SU-DHL-6 (cell line): ENCODE measurements at regions not wholly inside any gene's neighbourhood (a gene's known extent, or its start where the extent isn't known, plus 50 kb on each side); places are given as distances from the start of the nearest gene placed in this dataset.

Source experiments
- H2AFZ ChIP-seq: fragments of 200-600 bp; sonication (generic); 2 replicates; pipeline ENCODE4 v1.6.1; 2014; ENCODE audit warnings: low read depth, mild to moderate bottlenecking, moderate library complexity, mixed read lengths, antibody characterized with exemption, low read length; ENCODE audit not compliant: severe bottlenecking
- H3F3A ChIP-seq: fragments of 200-600 bp; shearing (Covaris generic); 2 replicates; pipeline ENCODE4 v1.6.0; 2016; ENCODE audit warnings: antibody characterized with exemption, mild to moderate bottlenecking; ENCODE audit not compliant: insufficient read depth
- H3K27ac ChIP-seq: fragments of 200-600 bp; sonication (generic); 2 replicates; pipeline ENCODE4 v1.5.1; 2016; ENCODE audit warnings: low read depth, mild to moderate bottlenecking, low read length, moderate library complexity, mixed read lengths
- H3K27me3 ChIP-seq: fragments of 200-600 bp; sonication (generic), shearing (Covaris generic); 2 replicates; pipeline ENCODE4 v1.6.0; 2014; ENCODE audit warnings: mild to moderate bottlenecking, low read length
- H3K36me3 ChIP-seq: fragments of 200-600 bp; sonication (generic); 2 replicates; pipeline ENCODE4 v1.6.1; 2014; ENCODE audit warnings: mild to moderate bottlenecking, low read length, mixed read lengths
- H3K4me2 ChIP-seq: fragments of 300-600, 200-600 bp; shearing (Covaris generic), sonication (generic); 2 replicates; pipeline ENCODE4 v1.6.0; 2014; ENCODE audit warnings: low read length, low read depth, mild to moderate bottlenecking; ENCODE audit not compliant: poor library complexity, severe bottlenecking
- H3K4me3 ChIP-seq: fragments of 200-600 bp; sonication (generic); 2 replicates; pipeline ENCODE4 v1.5.1; 2014; ENCODE audit warnings: antibody characterized with exemption, low read length, mild to moderate bottlenecking, mixed read lengths; ENCODE audit not compliant: insufficient read depth, poor library complexity, severe bottlenecking
- H3K79me2 ChIP-seq: fragments of 200-600 bp; sonication (generic); 2 replicates; pipeline ENCODE4 v1.6.1; 2014; ENCODE audit warnings: mild to moderate bottlenecking, low read length, moderate library complexity; ENCODE audit not compliant: insufficient read depth
- H3K9ac ChIP-seq: fragments of 200-600 bp; sonication (generic); 2 replicates; pipeline ENCODE4 v1.7.0; 2014; ENCODE audit warnings: mild to moderate bottlenecking, low read length
- H3K9me2 ChIP-seq: fragments of 200-600 bp; sonication (generic); replicated peaks from 2 replicates; pipeline ENCODE4 v1.6.1; 2014; ENCODE audit warnings: low read length; ENCODE audit not compliant: insufficient read depth
- H3K9me3 ChIP-seq: fragments of 200-600 bp; sonication (generic); 2 replicates; pipeline ENCODE4 v1.6.1; 2014; ENCODE audit warnings: low read length, mixed read lengths; ENCODE audit not compliant: insufficient read depth
- H4K20me1 ChIP-seq: fragments of 200-600 bp; sonication (generic); 2 replicates; pipeline ENCODE4 v1.6.1; 2014; ENCODE audit warnings: low read depth, mild to moderate bottlenecking, antibody characterized with exemption, low read length, moderate library complexity, mixed read lengths
- CTCF ChIP-seq: fragments of 200-600 bp; sonication (generic); IDR thresholded peaks from one replicate; pipeline ENCODE4 v1.5.1; 2017; ENCODE audit warnings: antibody characterized with exemption, mild to moderate bottlenecking, low read length, moderate library complexity; ENCODE audit not compliant: insufficient read depth, poor library complexity, severe bottlenecking
- EZH2phosphoT487 ChIP-seq: fragments of 200-600 bp; sonication (generic), shearing (Covaris generic); conservative IDR thresholded peaks from 2 replicates; pipeline ENCODE4 v1.6.1; 2018; ENCODE audit warnings: mild to moderate bottlenecking, antibody characterized with exemption, low read length, moderate library complexity, mixed read lengths

DNA sequence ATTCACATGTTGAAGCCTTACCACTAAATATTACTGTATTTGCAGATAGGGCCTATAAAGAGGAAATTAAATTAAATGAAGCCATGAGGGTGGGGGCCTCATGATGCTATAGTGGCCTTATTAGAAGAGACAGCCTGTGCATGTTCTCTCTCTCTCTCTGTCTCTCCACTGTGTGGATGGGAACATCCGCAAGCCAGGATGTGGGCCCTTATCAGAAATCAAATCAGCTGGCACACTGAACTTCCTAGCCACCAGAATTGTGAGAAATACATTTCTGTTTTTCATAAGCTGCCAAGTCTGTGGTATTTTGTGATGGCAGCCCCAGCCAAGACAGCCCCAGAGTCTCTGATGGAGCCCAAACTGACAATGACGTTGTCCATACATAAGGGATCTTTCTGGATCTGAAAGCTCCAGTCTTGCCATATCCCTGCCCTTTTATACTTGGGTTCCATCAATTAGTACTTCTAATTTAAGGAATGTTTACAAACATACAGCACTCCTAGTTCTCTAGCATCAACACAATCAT, 300.5 kb upstream of the ATP10B start:
- Histone ChIP-seq H4K20me1 (no peaks in the 10 kb centered on the region), H3K9ac (no peak overlapping the region), H3K9me3 (no peaks in the 10 kb centered on the region), H3K79me2 (no peaks in the 10 kb centered on the region), H3K9me2 (no peaks in the 10 kb centered on the region), H3K27ac (no peak overlapping the region), H3K4me2 (no peak overlapping the region), H3F3A (no peaks in the 10 kb centered on the region), H3K4me3 (no peak overlapping the region), H3K27me3 (no peaks in the 10 kb centered on the region), H3K36me3 (no peaks in the 10 kb centered on the region), H2AFZ (no peak overlapping the region)
- TF ChIP-seq EZH2phosphoT487: no peak
- no peak for TF ChIP-seq CTCF

DNA sequence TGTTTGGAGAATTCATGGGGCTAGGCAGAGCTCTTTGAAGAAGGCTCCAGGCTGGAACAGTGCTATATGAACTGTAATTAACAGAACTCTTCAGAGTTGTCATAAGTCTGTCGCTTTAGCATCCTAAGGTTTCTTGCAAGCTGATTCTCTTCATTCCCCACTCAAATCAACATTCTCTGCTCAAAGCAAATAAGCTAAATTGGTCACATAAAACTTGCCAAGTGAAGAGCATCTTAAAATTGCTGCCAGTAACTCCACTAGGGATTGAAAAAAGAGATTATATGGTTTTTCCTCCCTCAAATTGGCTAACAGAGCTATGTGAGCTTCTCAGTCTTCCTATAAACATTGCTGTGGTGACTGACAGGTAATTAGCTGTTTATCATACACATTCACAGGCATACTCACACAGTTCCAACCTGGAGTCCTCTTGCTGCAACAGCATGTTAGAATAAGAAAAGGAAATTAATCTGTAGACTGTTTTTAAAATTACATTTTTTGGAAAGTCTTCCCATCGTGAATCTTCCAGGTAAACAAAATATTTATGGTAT, 298.5 kb upstream of the ATP10B start:
- Histone ChIP-seq H3K27me3 (no peaks in the 10 kb centered on the region), H3K4me3 (no peak overlapping the region), H3K9me3 (no peaks in the 10 kb centered on the region), H3K79me2 (no peaks in the 10 kb centered on the region), H4K20me1 (no peaks in the 10 kb centered on the region), H3K27ac (no peak overlapping the region), H3K4me2 (no peak overlapping the region), H3K9ac (no peak overlapping the region), H3K36me3 (no peaks in the 10 kb centered on the region), H2AFZ (no peak overlapping the region), H3F3A (no peaks in the 10 kb centered on the region), H3K9me2 (no peaks in the 10 kb centered on the region)
- no peak for TF ChIP-seq EZH2phosphoT487
- TF ChIP-seq CTCF: no peak

GRCh38 chr5:161149078-161149477, 297.1 kb upstream of the ATP10B start:
- no peaks in the 10 kb centered on the region for H3K9me3 ChIP-seq
- H2AFZ ChIP-seq: no peak overlapping the region
- no peaks in the 10 kb centered on the region for H4K20me1 ChIP-seq
- H3K79me2 ChIP-seq: no peaks in the 10 kb centered on the region
- no peak for TF ChIP-seq EZH2phosphoT487
- no peak for TF ChIP-seq CTCF
- H3K4me3 ChIP-seq: no peak overlapping the region
- H3K36me3 ChIP-seq: no peaks in the 10 kb centered on the region
- H3K4me2 ChIP-seq: no peak overlapping the region
- H3K27ac ChIP-seq: no peak overlapping the region
- H3F3A ChIP-seq: no peaks in the 10 kb centered on the region
- no peaks in the 10 kb centered on the region for H3K27me3 ChIP-seq
- H3K9me2 ChIP-seq: no peaks in the 10 kb centered on the region
- H3K9ac ChIP-seq: no peak overlapping the region
